ENCODE measurements at regions not wholly inside any gene's neighbourhood (a gene's known extent, or its start where the extent isn't known, plus 50 kb on each side); places are given as distances from the start of the nearest gene placed in this dataset.
"Not testable (repeated sequence)": the region's sequence is repeated elsewhere in the genome, so short reads cannot be mapped to it uniquely, and the experiment has no call there.

DNA sequence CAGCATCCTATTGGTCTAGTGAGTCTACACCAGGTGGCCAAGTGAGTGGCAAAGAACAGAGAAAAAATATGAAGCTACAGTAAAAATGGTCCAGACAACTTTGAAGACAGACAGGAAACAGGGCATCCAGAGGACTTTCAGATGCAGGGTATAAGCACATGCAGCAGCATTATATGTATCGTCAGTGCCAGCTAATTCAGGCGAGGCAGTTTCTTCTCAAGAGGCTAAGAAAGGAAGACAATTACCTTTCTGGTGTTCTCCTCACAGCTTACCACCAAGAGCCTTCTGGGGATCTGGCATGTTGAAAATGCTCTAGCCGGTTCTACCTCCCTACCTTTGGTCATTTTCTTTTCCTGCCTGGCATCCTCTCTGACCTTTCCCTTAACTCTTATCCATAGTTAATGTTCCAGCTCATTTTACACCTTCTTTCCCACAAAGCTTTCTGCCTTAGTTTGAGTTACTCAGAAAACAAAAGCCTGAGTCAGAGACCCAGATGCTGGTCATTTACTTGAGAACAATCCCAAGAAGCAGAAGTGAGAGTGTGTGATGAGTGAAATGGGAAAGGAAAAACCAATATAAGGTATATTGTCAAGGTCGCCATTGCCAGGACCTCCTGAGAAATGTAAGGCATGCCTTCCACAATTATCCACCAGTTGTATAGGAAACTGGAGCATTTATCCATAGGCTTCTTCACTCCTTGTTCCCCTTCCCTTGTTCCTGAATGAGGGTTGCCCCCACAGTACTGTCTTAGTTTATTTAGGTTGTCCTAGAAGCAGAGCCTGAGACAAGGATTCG is 444.1 kb downstream of the PLPP3 start:
- Histone ChIP-seq H3K4me1 (ENCODE audit: control insufficient read depth, insufficient read depth, low read length) (peaks cover 6% of the 10 kb centered on the region), H3K27ac (ENCODE audit: low read length) (no peak overlapping the region), H3K9me3 (ENCODE audit: control insufficient read depth, low read length) (no peaks in the 10 kb centered on the region), H3K27me3 (ENCODE audit: control insufficient read depth, insufficient read depth) (no peaks in the 10 kb centered on the region), H3K4me3 (ENCODE audit: low read length) (no peak overlapping the region)
- intact Hi-C loops (cut with DNase I), result no loop called here
- DNase-seq (no peak), ATAC-seq (no peak)
- 90% methylated on average over 5 of the region's 5 CpGs for WGBS

- Histone ChIP-seq H3K9me3 (ENCODE audit: control insufficient read depth, low read length) (no peaks in the 10 kb centered on the region), H3K4me1 (ENCODE audit: control insufficient read depth, insufficient read depth, low read length) (peaks cover 6% of the 10 kb centered on the region), H3K27ac (ENCODE audit: low read length) (no peak overlapping the region), H3K4me3 (ENCODE audit: low read length) (no peak overlapping the region), H3K27me3 (ENCODE audit: control insufficient read depth, insufficient read depth) (no peaks in the 10 kb centered on the region)
- 76% methylated on average over 7 of the region's 7 CpGs for WGBS
- DNase-seq (no peak), ATAC-seq (no peak)
- intact Hi-C loops (cut with DNase I), result no loop called here
These were observed 445.6 kb downstream of the PLPP3 start for GRCh38 chr1:56133522-56134472.

GRCh38 chr1:56132520-56132919 is 446.8 kb downstream of the PLPP3 start:
- ATAC-seq (peak; percentile 94 to 99), DNase-seq (peak in 1 of 3 donors; percentile 19)
- no peak overlapping the region for H3K27ac ChIP-seq (ENCODE audit: low read length)
- no peaks in the 10 kb centered on the region for H3K9me3 ChIP-seq (ENCODE audit: control insufficient read depth, low read length)
- intact Hi-C loops (cut with DNase I), result no loop called here
- peaks cover 6% of the 10 kb centered on the region for H3K4me1 ChIP-seq (ENCODE audit: control insufficient read depth, insufficient read depth, low read length)
- WGBS, result 32% methylated on average over 4 of the region's 4 CpGs
- no peak overlapping the region for H3K4me3 ChIP-seq (ENCODE audit: low read length)
- H3K27me3 ChIP-seq (ENCODE audit: control insufficient read depth, insufficient read depth), result no peaks in the 10 kb centered on the region

- no peaks in the 10 kb centered on the region for H3K9me3 ChIP-seq (ENCODE audit: control insufficient read depth, low read length)
- peaks cover 6% of the 10 kb centered on the region for H3K4me1 ChIP-seq (ENCODE audit: control insufficient read depth, insufficient read depth, low read length)
- H3K27ac ChIP-seq (ENCODE audit: low read length), result no peak overlapping the region
- intact Hi-C loops (cut with DNase I), result no loop called here
- DNase-seq, result no peak
- no peak for ATAC-seq
- 93% methylated on average over 3 of the region's 3 CpGs for WGBS
- no peak overlapping the region for H3K4me3 ChIP-seq (ENCODE audit: low read length)
- H3K27me3 ChIP-seq (ENCODE audit: control insufficient read depth, insufficient read depth), result no peaks in the 10 kb centered on the region
These were observed 449.5 kb downstream of the PLPP3 start for GRCh38 chr1:56129837-56130236.

GRCh38 chr1:56125316-56125715 is 454.0 kb downstream of the PLPP3 start:
- Histone ChIP-seq H3K4me1 (ENCODE audit: control insufficient read depth, insufficient read depth, low read length) (no peaks in the 10 kb centered on the region), H3K27me3 (ENCODE audit: control insufficient read depth, insufficient read depth) (no peaks in the 10 kb centered on the region), H3K27ac (ENCODE audit: low read length) (no peak overlapping the region), H3K9me3 (ENCODE audit: control insufficient read depth, low read length) (no peaks in the 10 kb centered on the region), H3K4me3 (ENCODE audit: low read length) (no peak overlapping the region)
- intact Hi-C loops (cut with DNase I), result no loop called here
- DNase-seq (no peak), ATAC-seq (no peak)
- 94% methylated on average over 3 of the region's 3 CpGs for WGBS

DNA sequence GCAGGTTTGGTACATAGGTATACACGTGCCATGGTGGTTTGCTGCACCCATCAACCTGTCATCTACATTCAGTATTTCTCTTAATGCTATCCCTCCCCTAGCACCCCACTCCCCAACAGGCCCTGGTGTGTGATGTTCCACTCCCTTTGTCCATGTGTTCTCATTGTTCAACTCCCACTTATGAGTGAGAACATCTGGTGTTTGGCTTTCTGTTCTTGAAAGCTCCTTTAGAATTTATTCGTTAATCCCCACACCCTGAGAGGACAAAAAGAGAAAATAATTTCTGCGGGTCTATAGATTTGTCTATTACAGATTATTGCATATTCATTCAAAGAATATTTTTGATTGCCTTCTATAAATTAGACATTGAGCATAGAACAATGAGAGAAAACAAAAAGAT is 455.5 kb downstream of the PLPP3 start:
- ATAC-seq (no peak), DNase-seq (no peak)
- no peaks in the 10 kb centered on the region for H3K27me3 ChIP-seq (ENCODE audit: control insufficient read depth, insufficient read depth)
- no peaks in the 10 kb centered on the region for H3K9me3 ChIP-seq (ENCODE audit: control insufficient read depth, low read length)
- no peak overlapping the region for H3K27ac ChIP-seq (ENCODE audit: low read length)
- H3K4me3 ChIP-seq (ENCODE audit: low read length), result no peak overlapping the region
- intact Hi-C loops (cut with DNase I), result no loop called here
- 82% methylated on average over 3 of the region's 3 CpGs for WGBS
- H3K4me1 ChIP-seq (ENCODE audit: control insufficient read depth, insufficient read depth, low read length), result no peaks in the 10 kb centered on the region

DNA sequence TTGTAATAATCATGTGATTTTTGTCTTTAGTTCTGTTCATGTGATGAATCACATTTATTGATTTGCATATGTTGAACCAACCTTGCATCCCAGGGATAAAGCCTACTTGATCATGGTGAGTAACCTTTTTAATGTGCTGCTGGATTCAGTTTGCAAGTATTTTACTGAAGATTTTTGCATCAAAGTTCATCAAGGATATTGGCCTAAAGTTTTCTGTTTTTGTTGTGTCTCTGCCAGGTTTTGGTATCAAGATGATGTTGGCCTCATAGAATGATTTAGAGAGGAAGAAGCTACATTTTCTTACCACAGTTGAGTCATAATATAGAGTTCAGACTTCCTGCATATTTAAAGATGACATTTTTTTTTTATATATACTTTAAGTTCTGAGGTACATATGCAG is 455.9 kb downstream of the PLPP3 start:
- no peak overlapping the region for H3K4me3 ChIP-seq (ENCODE audit: low read length)
- no peak overlapping the region for H3K27ac ChIP-seq (ENCODE audit: low read length)
- no peaks in the 10 kb centered on the region for H3K9me3 ChIP-seq (ENCODE audit: control insufficient read depth, low read length)
- H3K27me3 ChIP-seq (ENCODE audit: control insufficient read depth, insufficient read depth), result no peaks in the 10 kb centered on the region
- ATAC-seq, result no peak
- intact Hi-C loops (cut with DNase I), result no loop called here
- H3K4me1 ChIP-seq (ENCODE audit: control insufficient read depth, insufficient read depth, low read length), result no peaks in the 10 kb centered on the region
- no peak for DNase-seq

DNA sequence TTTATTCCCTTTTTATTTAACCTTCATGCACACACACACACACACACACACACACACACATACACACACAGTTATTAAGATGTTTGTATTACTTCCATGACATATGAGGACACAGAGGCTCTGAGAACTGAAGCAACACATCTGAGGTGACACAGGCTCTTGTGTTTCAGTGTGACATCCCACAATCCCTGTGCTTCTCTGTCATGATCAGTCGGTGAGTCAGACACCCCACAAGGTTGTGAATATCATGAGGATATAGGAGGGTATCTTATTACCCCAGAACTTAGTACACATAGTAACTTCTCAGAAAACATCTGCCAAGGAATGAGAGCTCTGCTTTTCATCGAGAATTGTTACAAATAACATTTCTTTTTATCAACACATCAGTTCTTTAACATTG is 459.3 kb downstream of the PLPP3 start:
- WGBS, result 80% methylated on average over 2 of the region's 2 CpGs
- intact Hi-C loops (cut with DNase I), result no loop called here

DNA sequence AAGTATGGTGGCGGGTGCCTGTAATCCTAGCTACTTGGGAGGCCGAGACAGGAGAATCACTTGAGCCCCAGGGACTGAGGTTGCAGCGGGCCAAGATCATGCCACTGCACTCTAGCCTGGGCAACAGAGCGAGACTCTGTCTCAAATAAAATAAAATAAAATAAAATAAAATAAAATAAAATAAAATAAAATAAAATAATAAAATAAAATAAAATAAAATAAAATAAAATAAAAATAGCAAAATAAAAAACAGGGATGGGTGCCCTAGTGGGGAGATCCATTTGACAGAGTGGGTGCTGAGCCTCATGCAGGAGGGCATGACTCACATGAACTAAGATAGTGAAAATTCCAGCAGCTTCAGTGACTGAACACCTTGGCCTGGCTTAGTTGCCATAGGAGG is 460.7 kb downstream of the PLPP3 start:
- WGBS, result 97% methylated on average over 4 of the region's 4 CpGs
- H3K27me3 ChIP-seq (ENCODE audit: control insufficient read depth, insufficient read depth); H3K27ac ChIP-seq (ENCODE audit: low read length); intact Hi-C loops (cut with DNase I); H3K4me3 ChIP-seq (ENCODE audit: low read length); ATAC-seq; H3K9me3 ChIP-seq (ENCODE audit: control insufficient read depth, low read length); DNase-seq; H3K4me1 ChIP-seq (ENCODE audit: control insufficient read depth, insufficient read depth, low read length): not testable (repeated sequence)

More for the DNA sequence above, 459.3 kb downstream of the PLPP3 start:
- ATAC-seq (no peak), DNase-seq (no peak)
- Histone ChIP-seq H3K27ac (ENCODE audit: low read length) (no peak overlapping the region), H3K4me3 (ENCODE audit: low read length) (no peak overlapping the region), H3K9me3 (ENCODE audit: control insufficient read depth, low read length) (no peaks in the 10 kb centered on the region), H3K4me1 (ENCODE audit: control insufficient read depth, insufficient read depth, low read length) (no peaks in the 10 kb centered on the region), H3K27me3 (ENCODE audit: control insufficient read depth, insufficient read depth) (no peaks in the 10 kb centered on the region)

DNA sequence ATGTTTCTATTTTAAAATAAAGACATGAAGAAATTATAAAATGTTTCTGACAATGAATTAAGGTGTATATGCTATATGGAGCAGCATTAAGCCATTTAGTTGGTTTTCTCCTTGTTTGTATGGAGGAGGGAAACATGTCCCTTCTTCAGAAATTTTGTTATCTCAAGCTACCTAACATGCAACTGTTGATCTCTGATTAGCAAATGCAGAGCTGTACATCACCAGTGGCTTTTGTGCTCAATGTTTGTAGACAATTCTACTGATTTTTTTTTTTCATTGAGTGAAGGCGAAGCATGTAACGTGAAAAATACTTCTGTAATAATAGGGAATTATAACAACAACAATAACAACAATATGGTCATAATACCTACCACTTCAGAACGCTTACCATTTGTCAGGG is 463.7 kb downstream of the PLPP3 start:
- no peak overlapping the region for H3K27ac ChIP-seq (ENCODE audit: low read length)
- DNase-seq (no peak), ATAC-seq (no peak)
- no peaks in the 10 kb centered on the region for H3K4me1 ChIP-seq (ENCODE audit: control insufficient read depth, insufficient read depth, low read length)
- intact Hi-C loops (cut with DNase I), result no loop called here
- H3K4me3 ChIP-seq (ENCODE audit: low read length), result no peak overlapping the region
- H3K27me3 ChIP-seq (ENCODE audit: control insufficient read depth, insufficient read depth), result no peaks in the 10 kb centered on the region
- no peaks in the 10 kb centered on the region for H3K9me3 ChIP-seq (ENCODE audit: control insufficient read depth, low read length)
- 95% methylated on average over 3 of the region's 3 CpGs for WGBS

DNA sequence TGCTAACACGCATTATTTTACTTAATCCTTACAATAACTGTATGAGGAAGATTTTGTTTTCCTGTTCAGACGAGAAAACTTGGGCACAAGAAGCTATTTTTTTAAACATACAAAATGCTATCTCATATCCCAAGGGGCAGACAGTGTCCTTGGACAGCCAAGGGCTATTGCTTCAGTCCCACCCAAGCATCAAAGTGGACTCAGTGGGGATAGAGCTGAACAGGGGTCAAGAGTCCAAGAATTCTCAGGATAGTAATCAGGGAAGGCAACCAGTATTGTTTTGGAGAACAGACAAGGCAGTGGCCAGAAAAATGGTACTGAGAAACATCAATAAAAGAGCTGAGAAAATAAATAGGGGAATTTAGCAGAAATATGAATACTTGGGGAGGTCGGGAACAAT is 465.7 kb downstream of the PLPP3 start:
- no peak overlapping the region for H3K27ac ChIP-seq (ENCODE audit: low read length)
- H3K4me3 ChIP-seq (ENCODE audit: low read length), result no peak overlapping the region
- ATAC-seq, result peak in 1 of 2 donors; percentile 65
- no peaks in the 10 kb centered on the region for H3K9me3 ChIP-seq (ENCODE audit: control insufficient read depth, low read length)
- no peaks in the 10 kb centered on the region for H3K27me3 ChIP-seq (ENCODE audit: control insufficient read depth, insufficient read depth)
- WGBS, result 73% methylated on average over 3 of the region's 3 CpGs
- no peak for DNase-seq
- intact Hi-C loops (cut with DNase I), result no loop called here
- no peaks in the 10 kb centered on the region for H3K4me1 ChIP-seq (ENCODE audit: control insufficient read depth, insufficient read depth, low read length)

All from right cardiac atrium (tissue), 5 donors.